ENCODE measurements at regions not wholly inside any gene's neighbourhood (a gene's known extent, or its start where the extent isn't known, plus 50 kb on each side); places are given as distances from the start of the nearest gene placed in this dataset.

DNA sequence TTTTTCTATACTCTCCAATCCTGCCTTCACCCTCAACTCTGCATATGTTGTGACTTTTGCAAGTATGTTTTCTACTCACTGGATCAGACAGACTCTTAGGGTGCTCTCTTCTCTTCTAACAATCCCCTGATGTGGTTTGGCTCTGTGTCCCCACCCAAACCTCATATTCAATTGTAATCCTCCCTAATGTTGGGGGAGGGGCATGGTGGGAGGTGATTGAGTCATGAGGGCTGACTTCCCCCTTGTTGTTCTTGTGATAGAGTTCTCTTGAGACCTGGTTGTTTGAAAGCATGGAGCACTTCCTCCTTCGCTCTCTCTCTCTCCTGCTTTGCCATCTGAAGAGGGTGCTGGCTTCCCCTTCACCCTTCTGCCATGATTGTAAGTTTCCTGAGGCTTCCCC lies 148.9 kb upstream of the IGSF21 start:
- TF ChIP-seq CTCF (IDR thresholded peaks at IDR 0.05) (no peak), POLR2A (IDR thresholded peaks at IDR 0.05; ENCODE audit: low read depth) (no peak), POLR2AphosphoS5 (IDR thresholded peaks at IDR 0.05) (no peak), EP300 (IDR thresholded peaks at IDR 0.05) (no peak)
